CD4-positive, alpha-beta T cell treated with Interleukin-21 for 1 hour (primary cell): ENCODE measurements at regions not wholly inside any gene's neighbourhood (a gene's known extent, or its start where the extent isn't known, plus 50 kb on each side); places are given as distances from the start of the nearest gene placed in this dataset.
"Not testable (repeated sequence)": the region's sequence is repeated elsewhere in the genome, so short reads cannot be mapped to it uniquely, and the experiment has no call there.

Experiments
- DNase-seq: peaks from one replicate; pipeline ENCODE4 v3.0.0-alpha.2; 2020

- no peak for DNase-seq
Observed at GRCh38 chr3:3686907-3687648, 112.2 kb upstream of the LRRN1 start.

- no peak for DNase-seq
Observed at GRCh38 chr3:3685721-3686120, 113.5 kb upstream of the LRRN1 start.

DNA sequence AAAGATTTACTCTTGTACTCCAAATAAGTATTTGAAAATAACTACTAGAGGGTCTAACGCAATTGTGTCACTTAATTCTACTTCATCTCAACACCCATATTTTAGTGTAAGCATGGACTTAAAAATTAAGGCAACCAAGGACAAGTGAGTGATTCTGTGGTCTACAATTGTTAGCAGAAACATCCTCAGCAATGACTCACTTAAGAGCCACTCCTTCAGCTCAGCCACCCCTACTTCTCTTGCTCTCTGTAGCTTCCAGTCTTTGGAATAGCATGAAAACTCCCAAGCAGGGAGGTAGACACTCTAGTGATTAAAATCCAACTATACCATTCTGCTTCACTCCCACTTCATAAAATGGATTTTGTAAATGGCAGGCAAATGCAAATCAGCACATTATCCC is 116.0 kb upstream of the LRRN1 start:
- DNase-seq = no peak

GRCh38 chr3:3675801-3676200 is 123.4 kb upstream of the LRRN1 start:
- no peak for DNase-seq

DNA sequence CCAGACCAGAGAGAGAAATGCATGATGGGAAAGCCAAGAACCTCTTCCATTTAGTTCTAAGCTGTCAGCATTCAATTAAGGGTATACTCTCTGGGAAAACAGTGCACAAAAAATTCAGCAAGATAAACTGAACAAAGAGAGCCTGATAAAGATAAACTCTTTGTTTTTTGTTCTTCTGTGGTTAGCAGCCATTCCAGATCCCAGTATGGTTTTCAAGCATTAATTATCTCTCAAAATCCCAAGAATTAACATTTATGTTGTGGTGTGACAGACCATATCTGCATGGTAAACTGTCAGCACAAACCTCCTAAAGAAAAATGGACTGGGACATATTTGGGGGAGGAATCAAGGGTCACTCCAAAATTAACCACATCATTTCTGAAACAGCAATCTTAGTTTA is 124.0 kb upstream of the LRRN1 start:
- no peak for DNase-seq

- DNase-seq = no peak
Observed at GRCh38 chr3:3666664-3667063, 132.6 kb upstream of the LRRN1 start.

GRCh38 chr3:3665961-3666640 is 133.1 kb upstream of the LRRN1 start:
- DNase-seq = no peak

- DNase-seq = no peak
Observed at GRCh38 chr3:3665546-3665945, 133.7 kb upstream of the LRRN1 start.

DNA sequence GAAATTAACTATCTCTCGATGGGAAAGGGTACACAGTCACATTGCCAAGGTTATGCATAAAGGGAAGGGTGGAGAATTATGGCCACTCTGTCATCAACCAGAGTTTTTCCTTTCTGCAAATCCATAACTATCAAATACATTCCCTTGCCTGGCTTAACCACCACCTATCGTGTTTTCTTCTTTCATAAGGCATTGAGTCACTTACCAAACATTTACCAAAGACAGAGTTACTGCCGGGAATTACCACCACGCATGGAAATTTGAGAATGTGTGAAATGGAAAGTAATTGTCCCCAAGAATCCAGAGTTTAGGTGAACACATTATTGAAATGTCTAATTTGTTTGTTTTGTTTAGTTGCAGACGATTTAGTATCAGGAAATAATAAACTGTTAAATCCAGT is 134.3 kb upstream of the LRRN1 start:
- DNase-seq = no peak

DNA sequence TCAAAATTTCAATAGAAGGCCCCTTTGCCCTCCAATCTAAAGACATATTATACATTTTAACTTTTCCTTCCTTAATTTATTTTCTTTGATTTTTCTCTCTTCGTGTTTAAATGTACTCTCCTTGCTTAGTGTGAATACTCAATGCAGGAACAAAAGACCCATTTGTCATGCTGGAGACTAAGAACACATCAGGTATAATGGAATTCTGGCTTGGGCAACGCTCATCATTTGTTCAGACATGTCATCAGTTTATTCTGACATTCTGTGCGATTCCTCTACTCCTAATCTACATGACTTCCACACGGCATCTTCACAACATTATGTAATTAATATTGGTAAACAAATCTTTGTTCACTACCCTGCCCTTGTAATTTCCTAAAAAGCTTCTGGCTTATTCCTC is 136.6 kb upstream of the LRRN1 start:
- DNase-seq = no peak

DNA sequence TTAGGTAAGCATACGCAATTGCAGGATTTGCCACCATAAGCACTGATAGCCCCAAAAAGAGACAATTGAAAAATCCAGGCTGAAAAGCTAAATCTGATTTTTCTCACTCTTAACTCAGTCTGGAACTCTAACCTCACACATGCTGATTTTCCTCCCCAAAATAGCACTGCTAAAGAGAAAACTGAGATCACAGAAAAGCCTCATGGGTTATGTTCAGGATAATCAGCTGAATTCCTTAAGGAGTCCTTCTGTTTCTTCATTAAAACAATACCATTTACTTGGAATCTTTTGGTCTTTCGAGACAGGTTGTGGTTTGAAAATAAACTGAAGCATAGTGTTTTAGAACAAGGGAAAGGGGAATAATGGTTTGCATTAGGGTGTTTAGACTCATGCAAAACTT is 144.3 kb upstream of the LRRN1 start:
- DNase-seq = no peak

DNA sequence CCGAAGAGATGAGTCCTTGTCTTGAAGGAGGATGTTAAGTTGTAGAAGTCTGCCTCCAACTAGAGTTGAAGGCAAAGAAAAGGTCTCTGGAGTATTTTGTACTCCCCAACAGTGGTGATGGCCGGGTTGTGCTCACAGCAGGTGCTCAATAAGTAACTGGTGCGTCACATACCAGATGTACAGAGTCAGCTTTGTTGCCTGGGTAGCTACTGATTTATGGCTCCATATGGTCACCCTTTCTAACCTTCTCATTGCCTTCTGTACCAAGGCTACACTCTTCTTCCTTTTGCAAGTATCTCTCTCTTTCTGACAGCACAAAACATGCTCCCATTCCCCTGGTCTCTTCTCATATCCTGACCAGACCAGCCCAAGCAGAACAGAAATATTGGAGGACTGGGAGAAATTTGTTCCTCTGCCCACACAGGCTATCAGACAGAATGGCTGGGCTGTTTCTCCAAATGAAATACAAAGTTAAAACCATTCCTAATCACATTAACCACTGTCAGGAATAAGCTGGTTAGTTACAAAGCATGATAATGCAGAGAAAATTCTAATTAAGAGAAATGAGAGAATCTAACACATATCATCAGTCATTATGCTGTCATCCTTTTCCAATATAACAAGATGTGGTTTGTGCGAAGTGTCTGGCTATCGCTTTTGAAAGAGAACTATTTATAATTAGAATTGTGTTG is 150.1 kb upstream of the LRRN1 start:
- no peak for DNase-seq

DNA sequence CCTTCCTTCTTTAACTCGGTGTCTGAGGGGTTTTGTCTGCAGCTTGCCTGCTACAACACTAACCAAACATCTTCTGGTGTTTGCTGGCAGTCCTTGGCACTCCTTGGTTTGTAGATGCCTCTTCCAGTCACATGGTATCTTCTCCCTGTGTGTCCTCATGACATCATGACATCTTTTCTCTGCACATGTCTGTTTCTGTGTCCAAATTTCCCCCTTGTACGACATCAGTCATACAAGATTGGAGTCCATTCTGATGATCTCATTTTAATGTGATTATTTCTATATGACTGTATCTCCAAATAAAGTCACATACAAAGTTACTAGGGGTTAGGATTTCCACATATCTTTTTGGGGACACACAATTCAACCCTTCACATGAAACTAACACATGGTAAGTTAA is 152.3 kb upstream of the LRRN1 start:
- DNase-seq = no peak

DNA sequence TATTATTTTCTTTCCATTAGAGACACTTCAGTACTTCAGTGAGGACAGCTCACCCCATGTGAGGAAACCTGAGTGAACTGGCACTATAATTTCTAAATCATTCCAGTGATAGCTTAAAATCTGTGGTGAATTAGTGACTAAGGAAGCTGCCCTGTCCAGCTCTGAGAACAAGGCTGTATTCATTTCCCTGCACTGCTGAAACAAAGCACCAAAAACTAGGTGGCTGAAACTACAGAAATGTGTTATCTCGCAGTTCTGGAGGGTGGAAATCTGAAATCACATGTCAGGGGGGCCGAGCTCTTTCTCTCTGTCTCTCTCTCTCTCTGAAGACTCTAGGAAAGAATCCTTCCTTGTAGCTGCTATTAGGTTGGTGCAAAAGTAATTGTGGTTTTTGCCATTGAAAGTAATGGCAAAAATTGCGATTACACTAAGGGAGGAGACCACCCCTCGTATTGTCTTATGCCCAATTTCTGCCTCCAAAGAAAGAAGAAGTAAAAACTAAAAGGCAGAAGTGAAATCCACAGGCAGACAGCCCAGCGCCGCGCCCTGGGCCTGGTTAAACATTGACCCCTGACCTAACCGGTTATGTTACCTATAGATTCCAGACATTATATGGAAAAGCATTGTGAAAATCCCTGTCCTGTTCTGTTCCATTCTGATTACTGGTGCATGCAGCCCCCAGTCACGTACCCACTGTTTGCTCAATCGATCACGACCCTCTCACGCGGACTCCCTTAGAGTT is 153.0 kb upstream of the LRRN1 start:
- not testable (repeated sequence) for DNase-seq

DNA sequence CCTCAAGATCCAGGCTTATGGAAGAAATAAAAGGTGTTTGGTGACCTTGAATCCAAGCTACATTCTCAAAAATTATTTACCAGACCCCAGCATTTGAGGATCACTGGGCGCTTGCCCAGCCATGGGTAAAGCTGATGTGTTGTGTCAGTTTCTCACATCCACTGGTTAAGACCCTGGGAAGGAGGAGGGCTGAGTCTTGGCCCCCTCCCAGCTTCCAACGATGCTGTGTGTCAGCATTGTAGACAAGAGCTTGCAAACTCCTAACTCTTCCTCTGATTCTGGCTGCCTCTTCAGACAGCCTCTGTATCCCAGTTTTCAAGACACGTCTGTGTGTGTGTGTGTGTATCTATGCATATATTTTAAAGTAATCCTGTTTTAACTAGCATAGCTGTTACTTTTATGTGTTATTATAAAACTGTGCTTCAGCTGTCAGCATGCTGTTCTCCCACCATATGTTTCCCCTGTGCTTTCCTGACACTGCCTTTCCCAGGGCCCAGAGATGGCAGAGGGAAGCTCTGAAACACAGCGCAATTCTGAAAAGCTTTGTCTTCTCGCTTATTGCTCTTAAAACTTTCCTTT is 157.3 kb upstream of the LRRN1 start:
- DNase-seq = no peak

DNA sequence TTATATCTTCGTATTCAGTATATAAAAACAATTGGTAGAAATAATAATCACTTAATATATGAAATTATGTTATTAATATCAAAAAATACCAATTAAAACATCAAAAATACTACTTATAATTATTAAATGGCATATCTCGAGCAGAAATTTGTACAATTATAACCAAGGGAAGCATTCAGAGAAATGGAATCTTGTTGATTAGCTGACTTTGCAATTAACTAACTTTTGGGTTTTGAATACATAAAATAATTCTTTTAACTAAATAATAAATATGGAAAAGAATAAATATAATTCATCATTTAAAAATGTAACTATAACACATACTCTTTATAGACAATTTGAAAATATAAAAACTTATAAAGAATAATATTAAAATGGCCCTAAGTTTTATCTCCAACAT is 160.2 kb upstream of the LRRN1 start:
- DNase-seq = no peak

DNA sequence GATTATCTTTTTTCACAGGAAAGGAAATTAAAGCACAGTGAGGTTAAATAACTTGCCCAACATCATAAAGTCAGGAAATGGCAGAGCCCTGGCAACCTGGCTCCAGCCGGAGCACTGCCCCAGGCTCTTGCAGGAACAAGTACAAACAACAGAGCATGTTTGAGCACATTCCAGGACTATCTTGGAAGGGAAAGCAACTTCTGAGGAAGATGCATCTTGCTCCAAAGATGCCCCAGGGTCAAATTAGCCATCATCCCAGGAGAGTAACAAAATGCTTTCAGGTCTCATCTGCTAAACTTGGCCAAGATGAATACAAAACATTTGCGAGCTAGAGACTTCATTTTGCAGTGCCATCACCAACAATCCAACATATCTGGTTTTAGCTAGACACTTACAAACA is 162.4 kb upstream of the LRRN1 start:
- DNase-seq = no peak

GRCh38 chr3:3635109-3635508 is 164.1 kb upstream of the LRRN1 start:
- DNase-seq = no peak

DNA sequence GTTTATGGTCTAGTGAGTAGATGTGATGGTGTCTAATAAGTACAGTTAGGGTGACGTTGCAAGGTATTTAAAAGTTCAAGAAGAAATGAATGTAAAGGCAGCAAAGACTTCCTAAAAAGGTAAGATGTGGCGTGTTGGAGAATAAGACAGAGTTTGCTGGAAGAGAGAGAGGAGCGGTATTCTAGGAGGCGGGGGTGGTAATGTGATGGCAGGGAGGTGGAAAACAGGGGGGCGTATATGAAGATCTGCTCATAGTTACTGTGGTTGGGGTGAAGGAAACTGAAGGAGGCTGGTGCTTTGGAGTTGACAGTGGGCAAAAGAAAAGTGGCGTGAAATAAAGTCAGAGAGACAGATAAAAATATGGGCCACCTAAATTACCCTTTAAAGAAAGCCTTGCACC is 164.9 kb upstream of the LRRN1 start:
- DNase-seq = no peak

DNA sequence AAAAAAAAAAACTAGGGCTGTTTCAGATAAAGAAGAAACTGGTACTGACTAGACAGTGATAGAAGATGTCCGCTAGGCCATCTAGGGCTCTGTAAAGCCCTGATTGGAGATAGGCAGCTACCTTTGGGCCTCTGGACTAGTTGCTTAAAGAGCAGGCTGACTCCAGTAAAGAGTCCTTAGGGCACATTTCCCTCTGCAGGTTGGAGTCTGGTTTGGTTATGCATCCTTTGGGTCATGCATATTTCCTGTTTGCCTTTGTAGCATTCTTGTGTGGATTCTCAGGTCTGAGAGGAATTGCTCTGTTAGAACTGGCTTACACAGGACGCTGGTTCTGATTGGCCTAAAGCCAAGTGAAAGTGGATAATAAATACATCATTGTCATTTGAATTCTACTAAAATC is 165.5 kb upstream of the LRRN1 start:
- DNase-seq = no peak

- no peak for DNase-seq
Observed at GRCh38 chr3:3632449-3632848, 166.8 kb upstream of the LRRN1 start.

DNA sequence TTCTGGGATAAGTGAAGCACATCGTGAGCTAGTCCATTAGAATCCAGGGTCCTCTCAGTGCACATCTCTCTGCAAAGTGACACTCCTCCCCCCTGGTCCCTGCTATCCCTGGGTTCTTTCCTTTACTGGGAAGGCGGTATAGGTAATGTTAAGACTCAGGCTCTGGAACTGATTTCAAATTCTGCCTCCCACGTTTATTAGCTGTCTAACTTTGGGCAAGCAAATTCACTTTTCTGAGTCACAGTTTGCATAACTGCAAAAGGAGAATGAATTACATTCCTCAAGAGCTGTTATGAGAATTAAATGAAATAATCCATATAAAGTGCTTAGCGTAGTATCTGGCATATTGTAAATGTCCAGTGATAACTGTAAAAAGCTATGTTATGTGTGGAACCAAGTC is 168.1 kb upstream of the LRRN1 start:
- no peak for DNase-seq

GRCh38 chr3:3629911-3630310 is 169.3 kb upstream of the LRRN1 start:
- no peak for DNase-seq
